ENCODE measurements at regions not wholly inside any gene's neighbourhood (a gene's known extent, or its start where the extent isn't known, plus 50 kb on each side); places are given as distances from the start of the nearest gene placed in this dataset.

GRCh38 chr2:195006856-195007255, 650.2 kb upstream of the SLC39A10 start (continued):
- TF ChIP-seq NR2C2 (IDR thresholded peaks at IDR 0.05; ENCODE audit: borderline replicate concordance, control insufficient read depth, insufficient read length, low read depth) = no peak
- no peak for TF ChIP-seq MEF2B (IDR thresholded peaks at IDR 0.05; ENCODE audit: partially characterized antibody, poor library complexity, severe bottlenecking)
- no peak for TF ChIP-seq POLR2A (IDR thresholded peaks at IDR 0.05; ENCODE audit: low read depth, low read length)
- TF ChIP-seq BMI1 (IDR thresholded peaks at IDR 0.05; ENCODE audit: borderline replicate concordance) = no peak
- TF ChIP-seq NBN (IDR thresholded peaks at IDR 0.05) = no peak
- no peak for TF ChIP-seq MEF2A (IDR thresholded peaks at IDR 0.05; ENCODE audit: insufficient read depth, low read depth, low read length)
- no peak for TF ChIP-seq PML (IDR thresholded peaks at IDR 0.05; ENCODE audit: low read length)
- no peak for TF ChIP-seq PRDM15 (CRISPR knock-in tag; IDR thresholded peaks at IDR 0.05)

- CTCF ChIA-PET = interaction anchor here (0.7 kb wide), 1 partner anchor 139 kb away, joined by 3 read pairs; no protein-coding TSS in a partner anchor
- Histone ChIP-seq H3K27ac (ENCODE audit: control insufficient read depth, insufficient read depth) (no peak overlapping the region), H3K9ac (ENCODE audit: control insufficient read depth, insufficient read depth, low read length) (no peak overlapping the region), H3K4me3 (no peak overlapping the region), H4K20me1 (ENCODE audit: control insufficient read depth, insufficient read depth) (no peaks in the 10 kb centered on the region), H3K9me3 (replicated peaks; ENCODE audit: control insufficient read depth, insufficient read depth, low read length) (no peaks in the 10 kb centered on the region), H2AFZ (ENCODE audit: control insufficient read depth, low read depth, low read length) (no peak overlapping the region), H3K79me2 (ENCODE audit: control insufficient read depth, insufficient read depth, low read length) (no peaks in the 10 kb centered on the region), H3K36me3 (ENCODE audit: control insufficient read depth in 2 of 2, insufficient read depth in 2 of 2, low read length in 1 of 2) (no peaks in the 10 kb centered on the region), H3K4me2 (ENCODE audit: control insufficient read depth, insufficient read depth) (no peak overlapping the region), H3K4me1 (ENCODE audit: control insufficient read depth, insufficient read depth, low read length) (no peaks in the 10 kb centered on the region), H3K27me3 (replicated peaks in 1 of 2; ENCODE audit: control insufficient read depth in 2 of 2, insufficient read depth in 2 of 2, low read length in 1 of 2) (no peaks in the 10 kb centered on the region)
- DNase-seq (ENCODE audit: low read depth, low spot score) (no peak), ATAC-seq (no peak), FAIRE-seq (no peak)
- WGBS (ENCODE audit: insufficient coverage, insufficient replicate concordance, low lambda C conversion rate, missing lambda C conversion rate) = 14% methylated on average over 4 of the region's 4 CpGs
- no TSS peak for BruUV-seq (replicated peaks)
- intact Hi-C loops (cut with micrococcal nuclease; ENCODE audit: unreplicated experiment) (no loop called here), in situ Hi-C loops (cut with MboI) (no loop called here)
- RAD21 ChIA-PET (ENCODE audit: unreplicated experiment) = no interaction called here
- SMC1A ChIA-PET (ENCODE audit: uncharacterized antibody, unreplicated experiment) = interaction anchor here (1.8 kb wide), 2 partner anchors 13 to 91 kb away, joined by 4 to 6 read pairs; no protein-coding TSS in a partner anchor
- POLR2A ChIA-PET = interaction anchor here (0.6 kb wide), 1 partner anchor 32 kb away, joined by 3 read pairs; no protein-coding TSS in a partner anchor
- no peak for TF ChIP-seq LARP7 (IDR thresholded peaks at IDR 0.05)
- no peak for TF ChIP-seq BCL11A (IDR thresholded peaks at IDR 0.05; ENCODE audit: low read depth, low read length)
- no peak for TF ChIP-seq BRCA1 (IDR thresholded peaks at IDR 0.05; ENCODE audit: low read depth, low read length)
- no peak for TF ChIP-seq HSF1 (IDR thresholded peaks at IDR 0.05; ENCODE audit: low read depth, low read length)
- TF ChIP-seq TCF12 (IDR thresholded peaks at IDR 0.05; ENCODE audit: low read depth, low read length) = no peak
- TF ChIP-seq SRF (IDR thresholded peaks at IDR 0.05; ENCODE audit: low read depth in 2 of 2, low read length in 2 of 2) = no peak
- no peak for TF ChIP-seq ZNF217 (IDR thresholded peaks at IDR 0.05)
- TF ChIP-seq WRNIP1 (IDR thresholded peaks at IDR 0.05; ENCODE audit: borderline replicate concordance, low read depth, low read length) = no peak
- TF ChIP-seq SMAD1 (IDR thresholded peaks at IDR 0.05; ENCODE audit: low read depth, partially characterized antibody) = no peak
- no peak for TF ChIP-seq IRF3 (IDR thresholded peaks at IDR 0.05)
- TF ChIP-seq SIX5 (IDR thresholded peaks at IDR 0.05; ENCODE audit: low read depth, low read length, severe bottlenecking) = no peak
- no peak for TF ChIP-seq ZZZ3 (IDR thresholded peaks at IDR 0.05; ENCODE audit: control insufficient read depth, insufficient read length, low read depth)
Measured at GRCh38 chr2:195003881-195004471, 653.0 kb upstream of the SLC39A10 start.

All from GM12878 (cell line).